Activated naive CD4-positive, alpha-beta T cell treated with anti-CD3 and anti-CD28 coated beads for 36 hours (primary cell): ENCODE measurements at regions not wholly inside any gene's neighbourhood (a gene's known extent, or its start where the extent isn't known, plus 50 kb on each side); places are given as distances from the start of the nearest gene placed in this dataset.

Source experiments
- CTCF ChIA-PET: fragments of 350-600 bp; sonication (Branson Sonifier 250); formaldehyde crosslinking; loops from one replicate; lab custom pipeline; 2021; ENCODE audit warnings: antibody characterized with exemption; lab: Charles Lee
- DNase-seq: peaks from one replicate; pipeline ENCODE4 v3.0.0-alpha.2; 2020
- H3K27ac Mint-ChIP-seq: one replicate; pipeline ENCODE4 v1.8.0; 2021; ENCODE audit warnings: mild to moderate bottlenecking, mixed read lengths
- H3K27me3 Mint-ChIP-seq: one replicate; pipeline ENCODE4 v1.8.0; 2021; ENCODE audit warnings: low read depth, mixed read lengths
- H3K36me3 Mint-ChIP-seq: one replicate; pipeline ENCODE4 v1.8.0; 2021; ENCODE audit warnings: low read depth, mixed read lengths
- H3K4me1 Mint-ChIP-seq: one replicate; pipeline ENCODE4 v1.8.0; 2021; ENCODE audit warnings: low read depth, mixed read lengths
- H3K4me3 Mint-ChIP-seq: one replicate; pipeline ENCODE4 v1.8.0; 2021; ENCODE audit warnings: mild to moderate bottlenecking, moderate library complexity, mixed read lengths
- H3K9me3 Mint-ChIP-seq: one replicate; pipeline ENCODE4 v1.8.0; 2021; ENCODE audit warnings: mixed read lengths
- intact Hi-C: fragments of 100-400 bp; cut with micrococcal nuclease; formaldehyde crosslinking; loops from one replicate; pipeline ENCODE4 v1.15.1; 2023

GRCh38 chr22:22978637-22979036 is 91.0 kb downstream of the IGLL5 start:
- Mint-ChIP-seq H3K4me1 (peaks cover 6% of the 10 kb centered on the region), H3K27me3 (peaks cover 17% of the 10 kb centered on the region), H3K36me3 (peaks cover 2% of the 10 kb centered on the region), H3K9me3 (peaks cover 10% of the 10 kb centered on the region), H3K27ac (no peak overlapping the region), H3K4me3 (no peak overlapping the region)
- DNase-seq, result no peak
- intact Hi-C loops, result loop anchor here (10.0 kb wide), 1 partner anchor 76 kb away; no protein-coding TSS in a partner anchor
- CTCF ChIA-PET, result no interaction called here

- Mint-ChIP-seq H3K4me3 (no peak overlapping the region), H3K36me3 (peaks cover 2% of the 10 kb centered on the region), H3K9me3 (peaks cover 10% of the 10 kb centered on the region), H3K4me1 (peaks cover 6% of the 10 kb centered on the region), H3K27ac (no peak overlapping the region), H3K27me3 (peaks cover 17% of the 10 kb centered on the region)
- intact Hi-C loops, result loop anchor here (10.0 kb wide), 1 partner anchor 76 kb away; no protein-coding TSS in a partner anchor
- no peak for DNase-seq
- CTCF ChIA-PET, result no interaction called here
Observed at GRCh38 chr22:22979121-22979724, 91.1 kb upstream of the GNAZ start.

GRCh38 chr22:22979954-22980353 is 90.4 kb upstream of the GNAZ start:
- no peak overlapping the region for H3K27ac Mint-ChIP-seq
- CTCF ChIA-PET, result no interaction called here
- H3K27me3 Mint-ChIP-seq, result peaks cover 11% of the 10 kb centered on the region
- H3K4me3 Mint-ChIP-seq, result no peak overlapping the region
- H3K4me1 Mint-ChIP-seq, result peaks cover 6% of the 10 kb centered on the region
- H3K9me3 Mint-ChIP-seq, result peaks cover 10% of the 10 kb centered on the region
- no peak for DNase-seq
- intact Hi-C loops, result loop anchor here (10.0 kb wide), 1 partner anchor 75 kb away; no protein-coding TSS in a partner anchor
- H3K36me3 Mint-ChIP-seq, result peaks cover 2% of the 10 kb centered on the region

GRCh38 chr22:22981670-22982571 is 88.4 kb upstream of the GNAZ start:
- no peak overlapping the region for H3K4me3 Mint-ChIP-seq
- intact Hi-C loops, result no loop called here
- peaks cover 6% of the 10 kb centered on the region for H3K4me1 Mint-ChIP-seq
- H3K9me3 Mint-ChIP-seq, result peaks cover 10% of the 10 kb centered on the region
- H3K27ac Mint-ChIP-seq, result no peak overlapping the region
- CTCF ChIA-PET, result no interaction called here
- peaks cover under 1% of the 10 kb centered on the region for H3K27me3 Mint-ChIP-seq
- no peak for DNase-seq
- peaks cover 2% of the 10 kb centered on the region for H3K36me3 Mint-ChIP-seq

GRCh38 chr22:22982616-22983015 is 87.7 kb upstream of the GNAZ start:
- Mint-ChIP-seq H3K27me3 (no peaks in the 10 kb centered on the region), H3K9me3 (peaks cover 10% of the 10 kb centered on the region), H3K36me3 (peaks cover 2% of the 10 kb centered on the region), H3K4me1 (peaks cover 6% of the 10 kb centered on the region), H3K4me3 (no peak overlapping the region), H3K27ac (no peak overlapping the region)
- CTCF ChIA-PET, result no interaction called here
- no peak for DNase-seq
- intact Hi-C loops, result no loop called here

GRCh38 chr22:22983123-22983522 is 87.2 kb upstream of the GNAZ start:
- H3K9me3 Mint-ChIP-seq, result peaks cover 10% of the 10 kb centered on the region
- intact Hi-C loops, result no loop called here
- no peak overlapping the region for H3K27ac Mint-ChIP-seq
- peaks cover 6% of the 10 kb centered on the region for H3K4me1 Mint-ChIP-seq
- H3K36me3 Mint-ChIP-seq, result peaks cover 2% of the 10 kb centered on the region
- DNase-seq, result no peak
- H3K27me3 Mint-ChIP-seq, result no peaks in the 10 kb centered on the region
- no peak overlapping the region for H3K4me3 Mint-ChIP-seq
- CTCF ChIA-PET, result no interaction called here

GRCh38 chr22:22983816-22984215 is 86.5 kb upstream of the GNAZ start:
- H3K4me3 Mint-ChIP-seq, result no peak overlapping the region
- CTCF ChIA-PET, result no interaction called here
- intact Hi-C loops, result no loop called here
- peaks cover 10% of the 10 kb centered on the region for H3K9me3 Mint-ChIP-seq
- no peak overlapping the region for H3K27ac Mint-ChIP-seq
- H3K4me1 Mint-ChIP-seq, result peaks cover 6% of the 10 kb centered on the region
- H3K36me3 Mint-ChIP-seq, result peaks cover 2% of the 10 kb centered on the region
- H3K27me3 Mint-ChIP-seq, result peaks cover 2% of the 10 kb centered on the region
- no peak for DNase-seq

GRCh38 chr22:22984967-22985366 is 85.4 kb upstream of the GNAZ start:
- H3K36me3 Mint-ChIP-seq, result no peaks in the 10 kb centered on the region
- H3K4me1 Mint-ChIP-seq, result peaks cover 6% of the 10 kb centered on the region
- DNase-seq, result no peak
- no peak overlapping the region for H3K27ac Mint-ChIP-seq
- CTCF ChIA-PET, result no interaction called here
- intact Hi-C loops, result no loop called here
- peaks cover 10% of the 10 kb centered on the region for H3K9me3 Mint-ChIP-seq
- peaks cover 2% of the 10 kb centered on the region for H3K27me3 Mint-ChIP-seq
- H3K4me3 Mint-ChIP-seq, result no peak overlapping the region

GRCh38 chr22:22986008-22986407 is 84.3 kb upstream of the GNAZ start:
- H3K9me3 Mint-ChIP-seq, result peaks cover 3% of the 10 kb centered on the region
- no peak overlapping the region for H3K4me3 Mint-ChIP-seq
- no peak overlapping the region for H3K27ac Mint-ChIP-seq
- no peaks in the 10 kb centered on the region for H3K36me3 Mint-ChIP-seq
- DNase-seq, result no peak
- intact Hi-C loops, result no loop called here
- peaks cover 6% of the 10 kb centered on the region for H3K4me1 Mint-ChIP-seq
- H3K27me3 Mint-ChIP-seq, result peaks cover 2% of the 10 kb centered on the region
- CTCF ChIA-PET, result no interaction called here

- Mint-ChIP-seq H3K27me3 (peaks cover 2% of the 10 kb centered on the region), H3K4me1 (peaks cover 6% of the 10 kb centered on the region), H3K36me3 (no peaks in the 10 kb centered on the region), H3K4me3 (no peak overlapping the region), H3K27ac (no peak overlapping the region), H3K9me3 (no peaks in the 10 kb centered on the region)
- intact Hi-C loops, result no loop called here
- CTCF ChIA-PET, result no interaction called here
- no peak for DNase-seq
Observed at GRCh38 chr22:22986640-22987039, 83.7 kb upstream of the GNAZ start.

GRCh38 chr22:22988150-22988549 is 82.2 kb upstream of the GNAZ start:
- intact Hi-C loops, result no loop called here
- no peak overlapping the region for H3K4me3 Mint-ChIP-seq
- peaks cover 2% of the 10 kb centered on the region for H3K27me3 Mint-ChIP-seq
- CTCF ChIA-PET, result no interaction called here
- H3K36me3 Mint-ChIP-seq, result no peaks in the 10 kb centered on the region
- DNase-seq, result no peak
- H3K4me1 Mint-ChIP-seq, result peaks cover 4% of the 10 kb centered on the region
- H3K9me3 Mint-ChIP-seq, result no peaks in the 10 kb centered on the region
- no peak overlapping the region for H3K27ac Mint-ChIP-seq

- H3K9me3 Mint-ChIP-seq, result no peaks in the 10 kb centered on the region
- intact Hi-C loops, result no loop called here
Observed at GRCh38 chr22:22988785-22989184, 81.5 kb upstream of the GNAZ start.

GRCh38 chr22:22989856-22990255 is 80.5 kb upstream of the GNAZ start:
- H3K27me3 Mint-ChIP-seq, result peaks cover 4% of the 10 kb centered on the region
- CTCF ChIA-PET, result no interaction called here
- DNase-seq, result no peak
- intact Hi-C loops, result no loop called here
- no peak overlapping the region for H3K27ac Mint-ChIP-seq
- H3K9me3 Mint-ChIP-seq, result no peaks in the 10 kb centered on the region
- H3K4me3 Mint-ChIP-seq, result no peak overlapping the region
- no peaks in the 10 kb centered on the region for H3K4me1 Mint-ChIP-seq
- no peaks in the 10 kb centered on the region for H3K36me3 Mint-ChIP-seq

More at GRCh38 chr22:22988785-22989184, 81.5 kb upstream of the GNAZ start:
- no peak overlapping the region for H3K4me3 Mint-ChIP-seq
- DNase-seq, result no peak
- no peak overlapping the region for H3K27ac Mint-ChIP-seq
- CTCF ChIA-PET, result no interaction called here
- H3K36me3 Mint-ChIP-seq, result no peaks in the 10 kb centered on the region
- H3K4me1 Mint-ChIP-seq, result no peaks in the 10 kb centered on the region
- peaks cover 4% of the 10 kb centered on the region for H3K27me3 Mint-ChIP-seq
